SU-DHL-6 (cell line): ENCODE measurements at regions not wholly inside any gene's neighbourhood (a gene's known extent, or its start where the extent isn't known, plus 50 kb on each side); places are given as distances from the start of the nearest gene placed in this dataset.

Experiments
- H2AFZ ChIP-seq: fragments of 200-600 bp; sonication (generic); 2 replicates; pipeline ENCODE4 v1.6.1; 2014; ENCODE audit warnings: low read depth, mild to moderate bottlenecking, moderate library complexity, mixed read lengths, antibody characterized with exemption, low read length; ENCODE audit not compliant: severe bottlenecking
- H3F3A ChIP-seq: fragments of 200-600 bp; shearing (Covaris generic); 2 replicates; pipeline ENCODE4 v1.6.0; 2016; ENCODE audit warnings: antibody characterized with exemption, mild to moderate bottlenecking; ENCODE audit not compliant: insufficient read depth
- H3K27ac ChIP-seq: fragments of 200-600 bp; sonication (generic); 2 replicates; pipeline ENCODE4 v1.5.1; 2016; ENCODE audit warnings: low read depth, mild to moderate bottlenecking, low read length, moderate library complexity, mixed read lengths
- H3K27me3 ChIP-seq: fragments of 200-600 bp; sonication (generic), shearing (Covaris generic); 2 replicates; pipeline ENCODE4 v1.6.0; 2014; ENCODE audit warnings: mild to moderate bottlenecking, low read length
- H3K36me3 ChIP-seq: fragments of 200-600 bp; sonication (generic); 2 replicates; pipeline ENCODE4 v1.6.1; 2014; ENCODE audit warnings: mild to moderate bottlenecking, low read length, mixed read lengths
- H3K4me2 ChIP-seq: fragments of 300-600, 200-600 bp; shearing (Covaris generic), sonication (generic); 2 replicates; pipeline ENCODE4 v1.6.0; 2014; ENCODE audit warnings: low read length, low read depth, mild to moderate bottlenecking; ENCODE audit not compliant: poor library complexity, severe bottlenecking
- H3K4me3 ChIP-seq: fragments of 200-600 bp; sonication (generic); 2 replicates; pipeline ENCODE4 v1.5.1; 2014; ENCODE audit warnings: antibody characterized with exemption, low read length, mild to moderate bottlenecking, mixed read lengths; ENCODE audit not compliant: insufficient read depth, poor library complexity, severe bottlenecking
- H3K79me2 ChIP-seq: fragments of 200-600 bp; sonication (generic); 2 replicates; pipeline ENCODE4 v1.6.1; 2014; ENCODE audit warnings: mild to moderate bottlenecking, low read length, moderate library complexity; ENCODE audit not compliant: insufficient read depth
- H3K9ac ChIP-seq: fragments of 200-600 bp; sonication (generic); 2 replicates; pipeline ENCODE4 v1.7.0; 2014; ENCODE audit warnings: mild to moderate bottlenecking, low read length
- H3K9me2 ChIP-seq: fragments of 200-600 bp; sonication (generic); replicated peaks from 2 replicates; pipeline ENCODE4 v1.6.1; 2014; ENCODE audit warnings: low read length; ENCODE audit not compliant: insufficient read depth
- H3K9me3 ChIP-seq: fragments of 200-600 bp; sonication (generic); 2 replicates; pipeline ENCODE4 v1.6.1; 2014; ENCODE audit warnings: low read length, mixed read lengths; ENCODE audit not compliant: insufficient read depth
- H4K20me1 ChIP-seq: fragments of 200-600 bp; sonication (generic); 2 replicates; pipeline ENCODE4 v1.6.1; 2014; ENCODE audit warnings: low read depth, mild to moderate bottlenecking, antibody characterized with exemption, low read length, moderate library complexity, mixed read lengths
- CTCF ChIP-seq: fragments of 200-600 bp; sonication (generic); IDR thresholded peaks from one replicate; pipeline ENCODE4 v1.5.1; 2017; ENCODE audit warnings: antibody characterized with exemption, mild to moderate bottlenecking, low read length, moderate library complexity; ENCODE audit not compliant: insufficient read depth, poor library complexity, severe bottlenecking
- EZH2phosphoT487 ChIP-seq: fragments of 200-600 bp; sonication (generic), shearing (Covaris generic); conservative IDR thresholded peaks from 2 replicates; pipeline ENCODE4 v1.6.1; 2018; ENCODE audit warnings: mild to moderate bottlenecking, antibody characterized with exemption, low read length, moderate library complexity, mixed read lengths

GRCh38 chr6:91132461-91132860 is 545.6 kb upstream of the MAP3K7 start:
- no peak overlapping the region for H3K4me2 ChIP-seq
- no peak overlapping the region for H3K4me3 ChIP-seq
- no peak overlapping the region for H3K27ac ChIP-seq
- no peaks in the 10 kb centered on the region for H3F3A ChIP-seq
- H3K36me3 ChIP-seq = no peaks in the 10 kb centered on the region
- no peaks in the 10 kb centered on the region for H3K9me3 ChIP-seq
- no peaks in the 10 kb centered on the region for H3K9me2 ChIP-seq
- no peaks in the 10 kb centered on the region for H3K79me2 ChIP-seq
- H2AFZ ChIP-seq = no peak overlapping the region
- H3K9ac ChIP-seq = no peak overlapping the region
- TF ChIP-seq EZH2phosphoT487 (no peak), CTCF (no peak)
- H3K27me3 ChIP-seq = no peaks in the 10 kb centered on the region
- H4K20me1 ChIP-seq = no peaks in the 10 kb centered on the region

GRCh38 chr6:91130126-91130525 is 543.3 kb upstream of the MAP3K7 start:
- no peaks in the 10 kb centered on the region for H4K20me1 ChIP-seq
- no peak overlapping the region for H3K4me3 ChIP-seq
- no peak overlapping the region for H3K9ac ChIP-seq
- no peaks in the 10 kb centered on the region for H3K79me2 ChIP-seq
- H3K36me3 ChIP-seq = no peaks in the 10 kb centered on the region
- no peaks in the 10 kb centered on the region for H3K27me3 ChIP-seq
- no peaks in the 10 kb centered on the region for H3K9me3 ChIP-seq
- no peak overlapping the region for H3K4me2 ChIP-seq
- H3K27ac ChIP-seq = no peak overlapping the region
- H3K9me2 ChIP-seq = no peaks in the 10 kb centered on the region
- H3F3A ChIP-seq = no peaks in the 10 kb centered on the region
- TF ChIP-seq EZH2phosphoT487 (no peak), CTCF (no peak)
- H2AFZ ChIP-seq = no peak overlapping the region

- TF ChIP-seq EZH2phosphoT487 (no peak), CTCF (no peak)
- no peaks in the 10 kb centered on the region for H3F3A ChIP-seq
- no peaks in the 10 kb centered on the region for H3K79me2 ChIP-seq
Measured at GRCh38 chr6:91127752-91128151, 540.9 kb upstream of the MAP3K7 start.

More at GRCh38 chr6:91127752-91128151, 540.9 kb upstream of the MAP3K7 start:
- no peaks in the 10 kb centered on the region for H3K9me3 ChIP-seq
- no peaks in the 10 kb centered on the region for H3K36me3 ChIP-seq
- no peak overlapping the region for H3K9ac ChIP-seq
- no peaks in the 10 kb centered on the region for H4K20me1 ChIP-seq
- H2AFZ ChIP-seq = no peak overlapping the region
- H3K4me2 ChIP-seq = no peak overlapping the region
- no peak overlapping the region for H3K27ac ChIP-seq
- H3K27me3 ChIP-seq = no peaks in the 10 kb centered on the region
- H3K4me3 ChIP-seq = no peak overlapping the region
- no peaks in the 10 kb centered on the region for H3K9me2 ChIP-seq
